NCI-H446 (cell line): ENCODE measurements at regions not wholly inside any gene's neighbourhood (a gene's known extent, or its start where the extent isn't known, plus 50 kb on each side); places are given as distances from the start of the nearest gene placed in this dataset.

Source experiments
- DNase-seq, 2 experiments: peaks; one replicate each; lab custom pipeline; 2025; lab: John Stamatoyannopoulos, UW

DNA sequence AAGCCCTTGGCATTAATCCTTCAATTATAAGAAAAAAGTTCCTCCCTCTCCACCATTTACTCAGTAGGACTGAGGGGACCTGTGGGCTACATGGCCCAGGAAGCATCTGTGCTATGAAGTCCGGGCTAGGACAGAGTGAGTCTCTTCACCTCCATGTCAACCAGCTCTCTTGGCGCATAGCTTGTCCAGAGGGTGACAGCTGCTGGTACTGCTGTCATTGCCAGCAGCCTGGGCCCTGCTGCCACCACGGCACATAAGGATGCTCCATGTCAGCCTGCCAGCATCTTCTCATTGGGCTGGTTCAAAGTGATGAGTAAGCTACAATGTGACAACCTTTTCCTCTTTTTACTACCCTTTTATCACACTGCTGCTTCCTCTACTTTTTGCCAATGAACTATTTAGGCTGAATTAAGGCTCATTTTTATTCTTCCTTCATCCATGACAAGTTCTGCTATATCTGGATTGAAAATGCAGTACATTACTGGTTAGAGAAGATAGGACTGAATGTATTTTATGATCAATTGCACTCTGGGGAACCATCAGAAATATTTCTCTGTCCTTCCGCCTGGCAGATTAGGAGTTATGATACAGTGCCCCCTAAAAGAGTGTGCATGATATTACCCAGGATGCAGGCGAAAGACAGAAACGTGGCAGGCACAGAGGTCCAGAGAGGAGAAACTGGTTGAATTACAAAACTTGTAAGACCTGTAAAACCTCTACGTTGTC is 258.9 kb upstream of the TNP1 start:
- DNase-seq: peak in 1 of 2 experiments; percentile 16

DNA sequence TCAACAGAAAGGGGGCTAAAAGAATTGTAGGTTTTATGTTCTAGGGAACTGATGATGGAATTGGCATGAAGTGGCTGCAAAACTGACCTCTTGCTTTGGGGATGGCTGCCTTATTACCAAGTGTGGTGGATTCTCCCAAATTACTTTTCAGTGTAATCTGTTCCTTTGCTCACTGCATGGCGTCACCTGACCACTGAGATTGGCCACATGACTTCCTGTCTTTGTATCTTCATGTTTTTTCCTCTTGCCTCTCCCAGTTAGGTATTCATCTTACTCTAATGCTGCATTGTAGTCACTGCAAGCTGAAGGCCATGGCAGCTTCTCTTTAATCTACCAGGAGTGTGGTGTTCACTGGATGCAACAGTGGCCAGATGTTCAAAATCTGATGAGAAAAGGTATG is 257.7 kb upstream of the TNP1 start:
- no peak for DNase-seq

DNA sequence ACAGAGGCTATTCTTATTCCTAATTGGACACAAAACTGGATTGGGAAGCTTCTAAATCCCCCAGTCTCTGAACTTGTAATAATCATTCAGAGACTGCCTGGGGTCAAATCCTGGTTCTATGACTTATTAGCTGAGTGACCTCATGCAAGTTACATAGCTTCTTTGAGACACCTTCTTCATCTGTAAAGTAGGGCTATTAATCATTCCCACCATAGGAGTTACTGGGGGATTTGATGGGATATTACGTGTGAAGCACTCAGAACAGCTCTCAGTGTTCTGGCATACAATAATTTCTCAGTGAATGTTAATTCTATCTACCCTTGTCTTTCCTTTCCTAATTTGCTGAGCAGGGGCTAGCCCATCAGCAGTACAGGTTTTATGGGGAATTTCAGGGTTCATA is 256.7 kb upstream of the TNP1 start:
- DNase-seq: no peak

DNA sequence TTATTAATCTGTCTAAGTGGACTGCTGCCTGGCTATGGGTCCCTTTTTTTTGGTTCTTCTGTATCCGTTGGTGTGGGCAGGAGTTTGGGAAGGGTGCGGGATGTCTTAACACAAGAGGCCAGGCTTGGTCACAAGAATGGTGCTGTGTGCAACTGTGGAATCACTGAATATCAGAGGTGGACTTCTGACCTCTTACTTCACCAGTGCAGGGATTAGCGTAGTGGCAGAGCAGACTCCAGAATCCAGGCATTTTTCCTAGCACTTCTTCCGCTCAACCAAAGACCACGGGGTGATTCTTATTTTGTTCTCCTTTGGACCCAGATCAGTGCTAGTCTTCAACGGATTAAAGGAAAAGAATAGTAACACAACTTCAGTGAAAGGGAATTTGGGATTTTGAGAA is 254.3 kb upstream of the TNP1 start:
- no peak for DNase-seq

DNA sequence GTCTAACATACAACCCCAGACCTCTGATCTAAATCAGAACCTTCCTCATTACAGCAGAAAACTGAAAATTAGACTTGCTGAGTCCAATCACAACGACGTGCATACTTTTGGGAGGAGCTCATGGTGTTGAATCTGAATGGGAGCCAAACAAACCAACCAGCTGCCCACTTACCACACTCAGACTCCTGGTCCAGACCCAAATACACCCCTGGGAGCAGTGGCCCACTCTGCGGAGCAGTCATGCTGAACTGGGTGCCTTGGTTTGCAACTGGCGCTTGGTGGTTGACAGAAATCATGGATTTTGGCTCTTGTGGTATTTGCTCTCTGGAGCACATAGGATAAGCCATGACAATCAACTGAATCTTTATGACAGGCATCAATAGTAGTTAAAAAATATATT is 253.6 kb upstream of the TNP1 start:
- DNase-seq: no peak

DNA sequence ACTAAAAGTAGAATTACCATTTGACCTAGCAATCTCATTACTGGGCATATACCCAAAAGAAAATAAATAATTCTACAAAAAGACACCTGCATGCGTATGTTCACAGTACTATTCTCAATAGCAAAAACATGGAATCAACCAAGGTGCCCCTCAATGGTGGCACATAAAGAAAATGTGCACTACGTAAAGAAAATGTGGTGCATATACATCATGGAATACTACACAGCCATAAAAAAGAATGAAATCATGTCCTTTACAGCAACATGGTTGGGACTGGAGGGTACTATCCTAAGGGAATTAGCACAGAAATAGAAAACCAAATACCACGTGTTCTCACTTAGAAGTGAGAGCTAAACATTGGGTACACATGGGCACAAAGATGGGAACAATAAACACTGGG is 250.7 kb upstream of the TNP1 start:
- DNase-seq: no peak

DNA sequence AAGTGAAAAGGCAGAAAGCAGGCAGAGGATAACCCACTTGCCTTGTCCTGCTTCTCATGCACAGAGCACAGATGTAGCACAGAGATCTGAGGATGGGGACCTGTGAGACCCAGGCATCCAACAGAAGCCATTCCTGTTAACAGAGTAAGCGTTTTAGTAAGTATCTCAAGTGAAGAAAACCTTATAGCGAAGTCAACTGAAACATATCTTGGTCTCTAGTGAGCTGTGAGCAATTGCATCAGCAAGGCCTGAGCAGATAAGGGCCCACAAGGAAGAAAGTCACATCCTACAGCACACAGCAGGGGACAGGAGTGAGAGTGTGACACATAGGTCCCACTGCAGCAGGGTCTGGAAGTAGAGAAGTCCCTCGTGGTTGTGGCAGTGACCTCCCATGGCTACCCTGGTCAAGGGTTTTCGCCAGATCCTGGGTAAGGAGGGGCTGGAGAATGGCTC is 248.7 kb upstream of the TNP1 start:
- no peak for DNase-seq

DNA sequence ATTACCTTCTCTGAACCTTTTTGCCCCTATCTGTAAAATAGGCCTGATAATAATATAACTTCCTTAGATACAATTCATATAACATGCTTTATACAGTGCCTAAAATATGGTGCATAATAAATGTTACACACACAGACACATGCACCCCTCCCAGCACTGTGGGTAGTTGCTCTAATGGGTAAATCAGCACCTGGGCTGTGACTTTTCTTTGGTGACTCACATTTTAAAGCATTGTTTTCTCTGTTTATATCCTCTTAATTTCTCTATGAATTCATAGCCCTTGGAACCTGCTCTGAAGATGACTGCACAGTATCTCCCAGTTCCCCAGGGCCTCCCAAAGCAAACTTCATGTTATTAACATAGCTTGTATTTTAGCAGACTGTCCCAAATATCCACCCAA is 248.2 kb upstream of the TNP1 start:
- DNase-seq: no peak

DNA sequence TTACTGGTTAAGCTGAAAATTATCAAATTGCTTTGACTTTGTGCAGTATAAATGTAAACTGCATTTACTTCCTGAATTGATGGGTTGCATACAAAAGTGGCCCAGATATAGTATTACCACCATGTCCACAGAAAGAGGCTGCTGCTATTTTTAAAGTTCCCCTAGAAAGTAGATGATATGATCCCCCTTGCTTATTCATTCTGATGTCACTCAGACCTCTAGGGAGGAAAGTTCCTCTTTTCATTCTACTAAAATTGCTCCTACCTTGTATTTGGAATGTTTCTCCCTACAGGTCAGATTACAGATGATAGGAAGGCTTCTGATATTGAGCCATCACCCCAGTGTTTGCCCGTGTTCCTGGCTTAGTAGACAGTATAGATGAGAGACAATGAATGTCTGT is 247.6 kb upstream of the TNP1 start:
- DNase-seq: no peak

DNA sequence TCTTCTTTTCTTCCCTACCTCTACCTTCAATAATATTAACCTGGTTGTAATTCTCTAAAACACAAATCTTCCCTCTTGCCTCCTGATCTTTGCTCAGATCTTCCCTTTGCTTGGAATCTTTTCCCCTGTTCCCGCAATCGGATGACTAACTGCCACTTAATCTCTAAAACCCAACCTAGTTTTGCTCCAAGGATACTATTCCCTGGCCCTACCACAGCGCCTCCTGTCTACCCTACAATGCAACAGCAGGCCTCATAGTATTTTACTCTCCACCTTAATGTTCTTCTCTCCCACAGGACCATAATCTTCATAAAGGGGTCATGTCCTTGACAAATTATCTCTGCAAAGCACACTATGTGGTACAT is 246.8 kb upstream of the TNP1 start:
- DNase-seq: no peak

DNA sequence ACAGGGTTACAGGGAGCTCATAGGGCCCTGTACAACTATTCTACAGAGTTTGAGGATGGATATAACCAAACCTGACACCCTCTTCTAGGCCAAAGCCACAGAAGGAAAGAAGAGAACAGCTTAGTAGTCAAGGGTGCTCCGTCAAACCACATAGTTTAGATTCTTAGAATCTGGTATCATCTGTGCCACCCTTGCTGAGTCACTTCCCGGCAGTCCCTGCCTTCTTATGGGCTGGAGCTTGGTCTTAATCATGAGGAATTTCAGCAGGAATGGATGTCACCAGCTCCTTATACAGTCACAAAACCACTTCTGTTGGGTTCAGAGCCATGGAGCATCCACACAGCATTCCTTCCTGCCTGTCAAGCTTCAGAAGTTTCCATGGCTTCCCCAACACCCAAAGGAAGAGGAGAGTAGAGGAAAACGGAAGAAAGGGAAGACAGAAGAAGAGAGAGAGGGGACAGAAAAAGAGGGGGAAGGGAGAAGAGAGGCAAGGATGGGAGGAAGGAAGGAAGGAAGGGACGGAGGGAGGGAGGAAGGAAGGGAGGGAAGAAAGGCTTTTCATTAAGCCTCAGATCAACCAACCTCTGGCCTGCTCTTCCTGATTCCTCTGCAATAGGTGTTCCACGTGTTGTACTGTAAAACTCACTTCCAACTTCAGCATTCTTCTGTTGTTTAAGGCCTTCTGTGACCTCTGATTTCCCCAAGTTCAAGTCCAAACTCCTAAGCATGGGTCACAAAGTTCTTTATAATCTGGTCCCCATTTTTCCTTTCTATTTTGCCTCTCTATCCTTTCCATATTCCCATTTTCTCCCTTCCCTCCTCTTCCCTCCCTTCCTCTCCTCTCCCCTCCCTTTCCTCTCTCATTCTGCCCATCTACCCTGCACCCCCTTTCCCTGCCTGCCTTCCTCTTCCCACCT is 246.1 kb upstream of the TNP1 start:
- DNase-seq: no peak

DNA sequence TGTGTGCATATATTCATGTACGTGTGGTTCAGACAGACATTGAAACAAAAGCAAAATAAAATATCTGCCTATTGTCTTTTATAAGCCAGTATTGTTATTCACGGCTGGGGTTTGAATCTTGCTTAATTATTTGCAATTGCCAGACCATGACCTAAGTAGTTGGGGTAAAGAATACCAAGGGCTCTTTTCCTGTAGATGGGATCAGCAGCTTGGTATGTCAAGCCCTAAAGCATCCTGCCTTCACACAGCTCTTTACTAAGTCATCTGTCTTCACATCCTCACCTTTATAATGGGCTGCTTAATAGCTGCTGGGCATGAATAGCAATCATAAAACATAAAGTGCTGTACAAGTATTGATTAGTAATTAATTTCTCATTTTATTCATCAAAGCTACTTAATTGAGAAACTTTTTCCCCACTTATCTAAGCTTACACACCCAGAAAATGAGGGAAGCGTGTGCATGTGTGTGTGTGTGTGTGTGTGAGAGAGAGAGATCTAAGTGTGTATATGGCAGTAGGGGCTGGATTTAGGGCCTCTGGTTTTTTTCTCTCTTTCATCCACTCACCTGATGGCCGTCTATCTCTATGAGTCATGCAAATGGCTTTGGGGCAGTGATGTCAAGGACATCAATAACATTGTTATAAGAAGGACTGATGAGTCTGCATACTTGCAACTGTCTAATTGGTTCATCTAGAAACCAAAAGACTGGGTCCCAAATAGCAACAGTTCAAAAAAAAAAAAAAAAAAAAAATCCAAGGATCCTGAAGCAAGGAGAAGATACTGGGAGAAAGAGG is 244.1 kb upstream of the TNP1 start:
- no peak for DNase-seq

DNA sequence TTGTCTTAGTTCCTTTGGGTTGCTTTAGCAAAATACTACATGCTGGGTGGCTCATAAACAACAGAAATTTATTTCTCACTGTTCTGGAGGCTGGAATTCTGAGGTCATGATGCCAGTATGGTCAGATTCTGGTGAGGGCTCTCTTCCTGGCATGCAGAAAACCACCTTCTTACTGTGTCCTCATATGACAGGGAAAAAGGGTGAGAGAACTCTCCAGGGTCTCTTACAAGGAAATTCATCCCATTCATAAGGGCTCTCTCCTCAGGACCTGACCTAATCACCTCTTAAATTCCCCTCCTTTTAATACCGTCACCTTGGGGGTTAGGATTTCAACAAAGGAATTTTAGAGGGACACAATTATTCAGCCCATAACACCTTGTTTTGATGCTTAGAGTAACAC is 243.1 kb upstream of the TNP1 start:
- DNase-seq: no peak

DNA sequence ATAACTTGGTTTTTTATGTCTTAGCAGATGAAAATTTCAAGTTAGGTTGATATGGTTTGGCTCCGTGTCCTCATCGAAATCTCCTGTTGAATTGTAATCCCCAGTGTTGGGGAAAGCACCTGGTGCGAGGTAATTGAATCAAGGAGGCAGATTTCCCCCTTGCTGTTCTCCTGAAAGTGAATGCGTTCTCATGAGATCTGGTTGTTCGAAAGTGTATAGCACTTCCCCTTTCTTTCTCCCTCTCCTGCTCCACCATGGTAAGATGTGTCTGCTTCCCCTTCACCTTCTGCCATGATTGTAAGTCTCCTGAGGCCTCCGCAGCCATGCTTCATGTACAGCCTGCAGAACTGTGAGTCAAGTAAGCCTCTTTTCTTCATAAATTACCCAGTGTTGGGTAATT is 242.1 kb upstream of the TNP1 start:
- no peak for DNase-seq

DNA sequence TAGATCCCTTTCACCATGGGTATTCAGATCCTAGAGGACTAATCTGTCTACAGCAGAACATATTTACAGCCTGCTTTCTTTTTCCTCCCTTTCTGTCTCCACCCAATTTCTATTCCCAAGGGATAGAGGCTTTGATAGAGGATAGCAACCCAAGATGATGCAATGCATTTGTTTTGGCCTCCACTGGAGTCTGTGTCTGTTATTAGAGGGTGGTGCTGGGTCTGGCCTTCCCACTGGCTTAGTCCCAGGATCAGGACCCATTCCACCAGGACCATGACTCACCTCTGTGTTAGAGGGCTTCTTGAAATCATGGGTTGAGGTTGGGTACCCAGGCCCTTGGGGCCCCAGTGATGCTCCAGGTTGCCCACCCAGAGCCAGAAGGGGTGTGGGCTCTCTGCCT is 239.7 kb upstream of the TNP1 start:
- no peak for DNase-seq

DNA sequence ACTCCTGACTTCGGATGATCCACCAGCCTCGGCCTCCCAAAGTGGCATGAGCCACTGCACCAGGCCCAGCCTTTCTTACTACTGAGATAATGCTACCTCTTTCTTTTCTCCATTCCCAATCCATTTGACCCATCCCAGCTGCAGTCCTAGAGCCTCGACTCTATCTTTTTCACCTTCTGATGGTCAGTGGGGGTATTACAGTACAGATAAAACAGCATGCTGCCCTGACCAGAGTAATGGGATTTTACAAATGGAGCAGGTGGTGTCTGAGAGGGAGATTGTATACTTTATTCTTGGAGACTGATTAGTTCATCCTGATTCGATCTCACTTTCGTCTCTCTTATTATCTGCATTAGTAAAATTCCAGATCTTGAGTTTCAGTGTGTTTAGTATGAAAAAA is 238.6 kb upstream of the TNP1 start:
- no peak for DNase-seq

DNA sequence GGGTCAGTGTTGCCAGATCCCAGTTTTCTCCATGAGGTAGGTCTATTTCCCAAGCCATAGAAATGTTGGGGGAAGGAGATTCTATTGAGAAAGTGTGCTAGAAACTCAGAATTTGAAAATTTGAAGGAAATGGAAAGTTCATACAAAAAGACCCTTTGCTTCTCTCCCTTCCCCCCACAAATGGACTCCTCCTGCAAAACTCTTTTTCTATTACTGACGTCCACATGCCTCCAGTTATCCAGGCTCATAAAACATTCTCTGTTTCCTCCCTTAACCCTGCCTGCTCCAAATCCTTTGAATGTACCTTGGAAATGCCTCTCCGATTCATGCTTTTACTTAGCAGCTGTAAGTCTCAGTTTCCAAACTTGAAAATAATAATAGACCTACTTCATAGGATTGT is 237.5 kb upstream of the TNP1 start:
- no peak for DNase-seq

DNA sequence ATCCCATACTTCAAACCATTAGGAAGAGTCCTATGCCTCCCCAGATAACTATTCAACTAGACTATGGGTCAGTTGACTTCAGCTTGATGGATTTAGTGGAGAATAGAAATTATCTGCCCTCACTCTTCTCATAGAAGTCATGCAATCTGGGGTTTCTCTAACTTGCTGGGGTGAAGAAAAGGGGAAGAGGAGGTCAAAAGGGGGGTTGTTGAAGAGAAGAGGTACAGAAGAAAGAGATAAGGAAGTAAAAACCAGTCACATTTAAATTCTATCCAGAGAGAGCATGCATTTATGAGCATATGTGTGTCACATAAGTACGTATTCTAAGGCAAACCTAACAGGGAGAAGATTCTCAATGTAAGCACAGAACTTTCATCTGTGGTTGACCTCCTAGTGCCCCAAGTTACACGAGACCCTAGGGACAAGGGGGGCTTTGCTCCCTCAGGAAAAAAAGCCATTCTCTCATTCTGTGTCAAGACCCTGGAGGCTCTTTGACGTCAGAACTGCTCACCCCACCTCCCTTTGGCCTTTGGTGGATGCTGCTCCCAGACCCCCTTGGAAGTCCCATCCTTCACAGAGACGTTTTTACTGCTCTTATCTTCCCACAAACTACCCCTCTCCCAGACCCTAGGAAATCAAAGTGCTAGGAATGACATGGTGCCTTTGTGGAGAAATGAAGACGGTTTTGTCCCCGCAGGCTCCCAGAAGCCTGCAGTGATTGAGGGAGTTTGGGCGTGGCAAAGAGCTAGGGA is 236.8 kb upstream of the TNP1 start:
- DNase-seq: no peak

DNA sequence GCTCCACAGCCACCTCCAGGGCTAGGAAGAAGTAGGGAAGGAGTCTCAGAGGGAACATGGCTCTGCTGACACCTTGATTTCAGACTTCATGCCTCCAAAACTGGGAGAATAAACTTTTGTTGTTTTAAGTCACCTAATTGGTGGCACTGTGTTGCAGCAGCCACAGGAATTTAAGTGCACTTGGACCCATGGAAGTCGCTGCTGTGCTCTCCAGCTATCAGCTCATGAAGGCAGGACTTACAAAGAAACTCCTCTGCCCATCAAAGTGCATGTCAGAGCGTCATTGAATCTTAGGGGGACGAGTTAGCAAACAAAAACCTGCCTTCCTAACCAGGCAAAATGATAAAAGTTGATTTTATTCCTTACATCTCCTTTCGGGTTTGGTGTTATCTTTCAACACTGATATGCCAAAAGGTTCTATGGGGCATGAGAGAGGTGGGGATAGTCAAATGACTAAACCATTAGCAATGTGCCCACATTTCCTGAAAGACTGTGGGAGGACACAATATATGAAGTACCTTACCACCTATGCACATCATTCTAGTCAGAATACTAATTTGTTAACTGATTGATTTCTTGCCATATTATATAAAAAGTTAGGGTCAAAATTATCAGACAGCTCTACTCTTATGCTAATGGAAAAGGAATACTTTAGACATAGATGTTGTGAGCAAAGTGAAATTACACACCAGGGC is 235.8 kb upstream of the TNP1 start:
- no peak for DNase-seq

DNA sequence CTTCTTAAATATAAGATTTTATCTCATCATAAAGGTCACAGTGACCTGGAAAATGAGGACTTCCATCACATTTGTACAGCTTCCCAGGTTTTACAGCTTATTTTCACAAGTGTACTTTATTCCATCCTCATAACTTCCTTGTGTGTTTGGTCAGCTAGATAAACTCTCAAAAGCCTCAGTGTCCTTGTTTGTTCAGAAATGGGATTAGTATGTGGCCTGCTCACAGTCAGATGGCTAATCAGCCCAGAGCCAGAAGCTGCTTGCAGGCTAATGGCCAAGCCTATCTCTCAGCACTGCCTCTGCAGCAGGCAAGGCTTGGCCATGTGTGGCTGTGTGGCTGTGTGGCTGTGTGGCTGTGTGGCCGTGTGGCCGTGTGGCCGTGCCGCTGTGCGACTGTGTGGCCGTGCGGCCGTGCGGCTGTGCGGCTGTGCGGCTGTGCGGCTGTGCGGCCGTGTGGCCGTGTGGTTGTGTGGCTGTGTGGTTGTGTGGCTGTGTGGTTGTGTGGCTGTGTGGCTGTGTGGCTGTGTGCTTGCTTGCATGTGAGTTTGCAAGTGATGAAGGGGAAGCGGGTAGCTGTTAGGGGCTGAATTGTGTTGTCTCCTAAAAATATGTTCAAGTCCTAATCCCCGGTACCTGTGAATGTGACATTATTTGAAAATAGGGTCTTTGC is 233.0 kb upstream of the TNP1 start:
- DNase-seq: no peak

DNA sequence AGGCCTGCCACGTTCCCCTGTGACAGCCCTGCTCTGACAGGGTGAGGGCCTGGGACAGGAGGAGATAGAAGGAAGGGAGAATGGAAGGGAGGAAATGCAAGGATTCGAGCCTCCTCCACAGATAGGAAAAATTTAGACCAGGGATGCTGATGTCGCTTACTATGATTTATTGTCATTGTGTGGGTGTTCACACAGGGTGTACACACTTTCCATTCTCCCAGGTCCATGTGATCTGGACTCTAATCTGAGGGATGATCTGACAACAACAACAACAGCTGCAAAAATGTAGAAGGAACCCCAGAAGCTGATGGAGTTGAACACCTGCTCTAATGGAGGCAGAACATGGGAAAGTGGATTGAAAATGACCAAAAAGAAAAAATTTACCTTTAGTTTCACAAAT is 231.7 kb upstream of the TNP1 start:
- no peak for DNase-seq
